Hepatocyte (in vitro differentiated cells): ENCODE measurements at regions not wholly inside any gene's neighbourhood (a gene's known extent, or its start where the extent isn't known, plus 50 kb on each side); places are given as distances from the start of the nearest gene placed in this dataset.

Experiments
- DNase-seq: peaks from one replicate; pipeline ENCODE4 v3.0.0-alpha.2; 2016; ENCODE audit warnings: low spot score
- H2AFZ ChIP-seq: fragments of 200-600 bp; sonication (generic); 2 replicates; pipeline ENCODE4 v1.6.0; 2016; ENCODE audit warnings: antibody characterized with exemption, mild to moderate bottlenecking
- H3K27ac ChIP-seq: fragments of 200-600 bp; sonication (generic); 2 replicates; pipeline ENCODE4 v1.5.1; 2016; ENCODE audit warnings: mild to moderate bottlenecking
- H3K27me3 ChIP-seq: fragments of 200-600 bp; sonication (generic); 2 replicates; pipeline ENCODE4 v1.6.1; 2016
- H3K36me3 ChIP-seq: fragments of 200-600 bp; sonication (generic); replicated peaks from 2 replicates; pipeline ENCODE4 v1.5.1; 2016; ENCODE audit warnings: low read depth; ENCODE audit not compliant: insufficient read depth
- H3K4me1 ChIP-seq: fragments of 200-600 bp; sonication (generic); 2 replicates; pipeline ENCODE4 v1.5.1; 2016; ENCODE audit warnings: mild to moderate bottlenecking, moderate library complexity; ENCODE audit not compliant: insufficient read depth
- H3K4me2 ChIP-seq: fragments of 200-600 bp; sonication (generic); 2 replicates; pipeline ENCODE4 v1.6.0; 2016
- H3K4me3 ChIP-seq: fragments of 200-600 bp; sonication (generic); 2 replicates; pipeline ENCODE4 v1.5.1; 2016; ENCODE audit warnings: mild to moderate bottlenecking
- H3K79me2 ChIP-seq: fragments of 200-600 bp; sonication (generic); 2 replicates; pipeline ENCODE4 v1.6.0; 2017; ENCODE audit warnings: mild to moderate bottlenecking
- H3K9me2 ChIP-seq: fragments of 200-600 bp; sonication (generic); replicated peaks from 2 replicates; pipeline ENCODE4 v1.6.0; 2017; ENCODE audit warnings: mild to moderate bottlenecking; ENCODE audit not compliant: insufficient read depth
- H3K9me3 ChIP-seq: fragments of 200-600 bp; sonication (generic); 2 replicates; pipeline ENCODE4 v1.5.1; 2016; ENCODE audit warnings: low read depth, mild to moderate bottlenecking
- H4K20me1 ChIP-seq: fragments of 200-600 bp; sonication (generic); 2 replicates; pipeline ENCODE4 v1.6.0; 2016; ENCODE audit warnings: mild to moderate bottlenecking; ENCODE audit not compliant: insufficient read depth, poor library complexity, severe bottlenecking
- EZH2 ChIP-seq: fragments of 200-600 bp; sonication (generic); IDR thresholded peaks from 2 replicates; pipeline ENCODE4 v1.6.1; 2016; ENCODE audit warnings: antibody characterized with exemption, mild to moderate bottlenecking, borderline replicate concordance
- EZH2phosphoT487 ChIP-seq: fragments of 200-600 bp; sonication (generic); IDR thresholded peaks from one replicate; pipeline ENCODE4 v1.6.1; 2018; ENCODE audit warnings: antibody characterized with exemption, mild to moderate bottlenecking, low read depth, moderate library complexity; ENCODE audit not compliant: unreplicated experiment, severe bottlenecking
- WGBS: methylation state at CpG from one replicate; pipeline ENCODE4 v1.1.6; 2016; ENCODE audit warnings: low lambda C conversion rate; ENCODE audit errors: missing lambda C conversion rate; 5-methylcytosine and 5-hydroxymethylcytosine counted together
- TF ChIP-seq, protein P1 (sequence below): fragments of 200-600 bp; sonication (generic); IDR thresholded peaks from 2 replicates; pipeline ENCODE4 v1.5.1; 2016; ENCODE audit warnings: antibody characterized with exemption, mild to moderate bottlenecking; ENCODE audit not compliant: poor library complexity

GRCh38 chrX:519741-520140 lies 110.8 kb upstream of the SHOX start:
- peaks cover 11% of the 10 kb centered on the region for H3K27me3 ChIP-seq
- H3K79me2 ChIP-seq = no peaks in the 10 kb centered on the region
- H2AFZ ChIP-seq = no peak overlapping the region
- 35% methylated on average over 9 of the region's 9 CpGs for WGBS
- H3K4me2 ChIP-seq = no peak overlapping the region
- no peaks in the 10 kb centered on the region for H3K36me3 ChIP-seq
- H3K9me3 ChIP-seq = no peaks in the 10 kb centered on the region
- no peaks in the 10 kb centered on the region for H4K20me1 ChIP-seq
- TF ChIP-seq, protein P1, sequence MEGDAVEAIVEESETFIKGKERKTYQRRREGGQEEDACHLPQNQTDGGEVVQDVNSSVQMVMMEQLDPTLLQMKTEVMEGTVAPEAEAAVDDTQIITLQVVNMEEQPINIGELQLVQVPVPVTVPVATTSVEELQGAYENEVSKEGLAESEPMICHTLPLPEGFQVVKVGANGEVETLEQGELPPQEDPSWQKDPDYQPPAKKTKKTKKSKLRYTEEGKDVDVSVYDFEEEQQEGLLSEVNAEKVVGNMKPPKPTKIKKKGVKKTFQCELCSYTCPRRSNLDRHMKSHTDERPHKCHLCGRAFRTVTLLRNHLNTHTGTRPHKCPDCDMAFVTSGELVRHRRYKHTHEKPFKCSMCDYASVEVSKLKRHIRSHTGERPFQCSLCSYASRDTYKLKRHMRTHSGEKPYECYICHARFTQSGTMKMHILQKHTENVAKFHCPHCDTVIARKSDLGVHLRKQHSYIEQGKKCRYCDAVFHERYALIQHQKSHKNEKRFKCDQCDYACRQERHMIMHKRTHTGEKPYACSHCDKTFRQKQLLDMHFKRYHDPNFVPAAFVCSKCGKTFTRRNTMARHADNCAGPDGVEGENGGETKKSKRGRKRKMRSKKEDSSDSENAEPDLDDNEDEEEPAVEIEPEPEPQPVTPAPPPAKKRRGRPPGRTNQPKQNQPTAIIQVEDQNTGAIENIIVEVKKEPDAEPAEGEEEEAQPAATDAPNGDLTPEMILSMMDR = no peak
- no peak for TF ChIP-seq EZH2
- no peak for TF ChIP-seq EZH2phosphoT487
- H3K27ac ChIP-seq = no peak overlapping the region
- H3K9me2 ChIP-seq = no peaks in the 10 kb centered on the region
- no peak for DNase-seq
- H3K4me3 ChIP-seq = no peak overlapping the region
- H3K4me1 ChIP-seq = no peaks in the 10 kb centered on the region

GRCh38 chrX:522456-522855 lies 108.1 kb upstream of the SHOX start:
- H3K27me3 ChIP-seq = no peaks in the 10 kb centered on the region
- DNase-seq = no peak
- H3K79me2 ChIP-seq = no peaks in the 10 kb centered on the region
- H4K20me1 ChIP-seq = no peaks in the 10 kb centered on the region
- no peak overlapping the region for H3K27ac ChIP-seq
- H2AFZ ChIP-seq = no peak overlapping the region
- no peaks in the 10 kb centered on the region for H3K9me2 ChIP-seq
- no peaks in the 10 kb centered on the region for H3K4me1 ChIP-seq
- H3K36me3 ChIP-seq = no peaks in the 10 kb centered on the region
- no peak overlapping the region for H3K4me3 ChIP-seq
- no peak for TF ChIP-seq EZH2phosphoT487
- TF ChIP-seq, protein P1 = no peak
- no peak for TF ChIP-seq EZH2
- H3K4me2 ChIP-seq = no peak overlapping the region
- no peaks in the 10 kb centered on the region for H3K9me3 ChIP-seq

DNA sequence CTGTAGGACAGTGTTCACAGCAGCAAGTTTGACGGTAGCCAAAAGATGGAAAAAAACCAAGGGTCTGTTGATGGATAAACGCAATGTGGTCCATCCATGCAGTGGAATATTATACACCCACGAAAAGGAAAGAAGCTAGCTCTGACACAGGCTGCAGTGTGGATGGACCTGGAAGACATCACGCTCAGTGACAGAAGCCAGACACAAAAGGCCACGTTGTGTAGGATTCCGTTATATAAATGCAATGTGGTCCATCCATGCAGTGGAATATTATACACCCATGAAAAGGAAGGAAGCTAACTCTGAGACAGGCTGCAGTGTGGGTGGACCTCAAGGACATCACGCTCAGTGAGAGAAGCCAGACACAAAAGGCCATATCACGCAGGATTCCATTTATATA lies 105.5 kb upstream of the SHOX start:
- no peaks in the 10 kb centered on the region for H4K20me1 ChIP-seq
- no peak overlapping the region for H3K27ac ChIP-seq
- H3K79me2 ChIP-seq = no peaks in the 10 kb centered on the region
- no peak overlapping the region for H3K4me2 ChIP-seq
- TF ChIP-seq, protein P1 = no peak
- TF ChIP-seq EZH2phosphoT487 (no peak), EZH2 (no peak)
- 91% methylated on average over 8 of the region's 8 CpGs for WGBS
- no peak overlapping the region for H3K4me3 ChIP-seq
- H3K36me3 ChIP-seq = no peaks in the 10 kb centered on the region
- no peaks in the 10 kb centered on the region for H3K9me3 ChIP-seq
- no peaks in the 10 kb centered on the region for H3K27me3 ChIP-seq
- no peak for DNase-seq
- no peak overlapping the region for H2AFZ ChIP-seq
- H3K4me1 ChIP-seq = no peaks in the 10 kb centered on the region
- H3K9me2 ChIP-seq = no peaks in the 10 kb centered on the region
